H9 (cell line): ENCODE measurements at regions not wholly inside any gene's neighbourhood (a gene's known extent, or its start where the extent isn't known, plus 50 kb on each side); places are given as distances from the start of the nearest gene placed in this dataset.

Source experiments
- DNase-seq: peaks from one replicate; pipeline ENCODE4 v3.0.0-alpha.2; 2017
- H2AFZ ChIP-seq: one replicate; pipeline ENCODE4 v1.6.1; 2013; ENCODE audit warnings: mild to moderate bottlenecking, low read length, control low read depth, moderate library complexity
- H2AK5ac ChIP-seq: 2 replicates; pipeline ENCODE4 v1.6.1; 2013; ENCODE audit warnings: low read length, control low read depth, mixed read lengths; ENCODE audit not compliant: insufficient read length
- H2BK120ac ChIP-seq: one replicate; pipeline ENCODE4 v1.6.1; 2013; ENCODE audit warnings: low read depth, mild to moderate bottlenecking, low read length, control low read depth, inconsistent platforms; ENCODE audit not compliant: poor library complexity, severe bottlenecking
- H2BK12ac ChIP-seq: 2 replicates; pipeline ENCODE4 v1.6.1; 2013; ENCODE audit warnings: low read length, control low read depth, mixed read lengths, low read depth; ENCODE audit not compliant: insufficient read length
- H2BK15ac ChIP-seq: 2 replicates; pipeline ENCODE4 v1.6.1; 2013; ENCODE audit warnings: low read depth, low read length, control low read depth
- H2BK20ac ChIP-seq: one replicate; pipeline ENCODE4 v1.6.1; 2013; ENCODE audit warnings: low read depth, mild to moderate bottlenecking, low read length, control low read depth, inconsistent platforms; ENCODE audit not compliant: poor library complexity, severe bottlenecking
- H2BK5ac ChIP-seq: 2 replicates; pipeline ENCODE4 v1.6.1; 2013; ENCODE audit warnings: low read length, control low read depth, mixed read lengths; ENCODE audit not compliant: insufficient read length
- H3K14ac ChIP-seq: 2 replicates; pipeline ENCODE4 v1.6.1; 2013; ENCODE audit warnings: low read length, control low read depth; ENCODE audit not compliant: insufficient read depth
- H3K18ac ChIP-seq: 2 replicates; pipeline ENCODE4 v1.6.1; 2013; ENCODE audit warnings: low read depth, mild to moderate bottlenecking, mixed read lengths, low read length, control low read depth; ENCODE audit not compliant: insufficient read length
- H3K23ac ChIP-seq: 2 replicates; pipeline ENCODE4 v1.6.1; 2013; ENCODE audit warnings: low read length, control low read depth, mixed read lengths, low read depth; ENCODE audit not compliant: insufficient read length
- H3K23me2 ChIP-seq: 2 replicates; pipeline ENCODE4 v1.6.1; 2013; ENCODE audit warnings: low read depth, mild to moderate bottlenecking, mixed read lengths, low read length, control low read depth; ENCODE audit not compliant: insufficient read length, poor library complexity, severe bottlenecking
- H3K27ac ChIP-seq: 2 replicates; pipeline ENCODE4 v1.5.1; 2013; ENCODE audit warnings: low read length, control low read depth, mixed read lengths, low read depth; ENCODE audit not compliant: insufficient read length
- H3K27me3 ChIP-seq: 2 replicates; pipeline ENCODE4 v1.6.1; 2013; ENCODE audit warnings: low read length, control low read depth, inconsistent platforms; ENCODE audit not compliant: insufficient read depth
- H3K4ac ChIP-seq: 2 replicates; pipeline ENCODE4 v1.6.1; 2013; ENCODE audit warnings: low read depth, mild to moderate bottlenecking, control low read depth, inconsistent platforms, low read length, moderate library complexity
- H3K4me1 ChIP-seq: 2 replicates; pipeline ENCODE4 v1.6.1; 2013; ENCODE audit warnings: low read length, control low read depth, inconsistent platforms; ENCODE audit not compliant: insufficient read depth
- H3K4me2 ChIP-seq: 2 replicates; pipeline ENCODE4 v1.6.1; 2013; ENCODE audit warnings: low read length, control low read depth, mixed read lengths; ENCODE audit not compliant: insufficient read length, insufficient read depth
- H3K56ac ChIP-seq: 2 replicates; pipeline ENCODE4 v1.6.1; 2013; ENCODE audit warnings: low read depth, mild to moderate bottlenecking, mixed read lengths, low read length, control low read depth; ENCODE audit not compliant: insufficient read length
- H3K79me1 ChIP-seq: 2 replicates; pipeline ENCODE4 v1.6.1; 2013; ENCODE audit warnings: low read depth, mild to moderate bottlenecking, moderate library complexity, low read length, control low read depth, inconsistent platforms; ENCODE audit not compliant: insufficient read depth, poor library complexity, severe bottlenecking
- H3K79me2 ChIP-seq: 2 replicates; pipeline ENCODE4 v1.6.1; 2013; ENCODE audit warnings: low read length, control low read depth, inconsistent platforms; ENCODE audit not compliant: insufficient read depth
- H3K9ac ChIP-seq: 2 replicates; pipeline ENCODE4 v1.6.1; 2013; ENCODE audit warnings: low read length, control low read depth, mixed read lengths; ENCODE audit not compliant: insufficient read length; ENCODE audit errors: extremely low read depth
- H3K9me3 ChIP-seq: one replicate; pipeline ENCODE4 v1.6.1; 2013; ENCODE audit warnings: low read depth, low read length, inconsistent platforms; ENCODE audit not compliant: control insufficient read depth
- H3T11ph ChIP-seq: one replicate; pipeline ENCODE4 v1.6.1; 2013; ENCODE audit warnings: mild to moderate bottlenecking, low read length, control low read depth, inconsistent platforms
- H4K20me1 ChIP-seq: one replicate; pipeline ENCODE4 v1.6.1; 2013; ENCODE audit not compliant: control insufficient read depth, insufficient read length, insufficient read depth
- H4K5ac ChIP-seq: 2 replicates; pipeline ENCODE4 v1.6.1; 2013; ENCODE audit warnings: low read depth, mild to moderate bottlenecking, mixed read lengths, low read length, control low read depth; ENCODE audit not compliant: insufficient read length
- H4K8ac ChIP-seq: replicated peaks from 2 replicates; pipeline ENCODE4 v1.6.1; 2013; ENCODE audit warnings: low read length, control low read depth, mixed read lengths, low read depth; ENCODE audit not compliant: insufficient read length
- H4K91ac ChIP-seq: 2 replicates; pipeline ENCODE4 v1.6.1; 2013; ENCODE audit warnings: low read depth, mild to moderate bottlenecking, moderate library complexity, mixed read lengths, low read length, control low read depth; ENCODE audit not compliant: insufficient read length
- H3K27ac Mint-ChIP-seq, 3 experiments: 2 replicates in 2 of 3; 3 replicates in 1 of 3; pipeline ENCODE4 v1.8.0; 2020 to 2021; ENCODE audit warnings: mixed read lengths in 3 of 3, mild to moderate bottlenecking in 1 of 3, moderate library complexity in 1 of 3
- H3K27me3 Mint-ChIP-seq: 2 replicates; pipeline ENCODE4 v1.8.0; 2021; ENCODE audit warnings: low read depth, mild to moderate bottlenecking, moderate library complexity, mixed read lengths
- H3K36me3 Mint-ChIP-seq, 3 experiments: 2 replicates in 2 of 3; 3 replicates in 1 of 3; pipeline ENCODE4 v1.8.0; 2020 to 2021; ENCODE audit warnings: low read depth in 3 of 3, mixed read lengths in 3 of 3; ENCODE audit not compliant: insufficient read depth in 1 of 3
- H3K4me1 Mint-ChIP-seq, 2 experiments: 2 replicates each; pipeline ENCODE4 v1.8.0; 2020; ENCODE audit warnings: mixed read lengths in 2 of 2
- H3K4me3 Mint-ChIP-seq, 2 experiments: 2 replicates in 1 of 2; 3 replicates in 1 of 2; pipeline ENCODE4 v1.8.0; 2020 to 2021; ENCODE audit warnings: mild to moderate bottlenecking in 2 of 2, mixed read lengths in 2 of 2, moderate library complexity in 1 of 2
- H3K9me3 Mint-ChIP-seq, 2 experiments: 2 replicates in 1 of 2; 3 replicates in 1 of 2; pipeline ENCODE4 v1.8.0; 2020; ENCODE audit warnings: mild to moderate bottlenecking in 2 of 2, mixed read lengths in 2 of 2, moderate library complexity in 1 of 2
- WGBS: extraction: QIAGEN DNeasy Blood & Tissue Kit; methylation state at CpG from one replicate; pipeline ENCODE4 v1.1.7; 2013; ENCODE audit warnings: missing lambda C conversion rate, low lambda C conversion rate, mixed read lengths; ENCODE audit not compliant: insufficient read length; ENCODE audit errors: extremely low coverage; 5-methylcytosine and 5-hydroxymethylcytosine counted together
- TF ChIP-seq, protein P1 (sequence below): fragments of 200-600 bp; sonication (generic); conservative IDR thresholded peaks from 3 replicates; pipeline ENCODE4 v1.8.0; 2021; ENCODE audit warnings: antibody characterized with exemption, mild to moderate bottlenecking

DNA sequence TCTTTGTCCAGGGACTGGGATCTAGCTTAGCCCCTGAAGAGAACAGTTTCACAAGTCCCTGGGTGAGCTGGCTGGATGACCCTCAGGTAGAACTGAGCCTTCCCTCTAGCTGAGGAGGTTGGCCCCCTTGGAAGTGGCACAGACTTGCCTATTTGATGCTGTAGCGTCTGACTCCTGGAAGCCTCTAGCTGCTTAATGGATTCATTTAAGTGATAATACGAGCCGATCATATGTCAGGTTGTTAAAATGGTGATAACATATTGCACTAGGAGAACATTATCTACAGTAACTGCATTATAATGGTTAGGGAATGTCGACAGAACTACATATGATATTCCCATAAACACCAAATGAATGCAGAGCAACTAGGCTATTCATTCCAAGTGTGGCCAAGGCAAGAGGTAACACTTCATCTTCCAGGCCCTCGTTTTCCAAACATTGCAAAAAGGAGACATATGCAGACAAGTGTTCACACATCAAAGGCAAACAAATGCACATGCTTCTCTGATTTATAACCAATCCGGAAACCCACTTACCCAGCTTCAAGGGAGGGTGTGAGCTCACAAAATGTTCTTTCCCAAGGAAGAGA, 340.1 kb upstream of the PLXNA2 start:
- no peaks in the 10 kb centered on the region for H3K27me3 ChIP-seq
- H3K56ac ChIP-seq: no peak overlapping the region
- no peak overlapping the region for H3K27ac Mint-ChIP-seq
- H2AK5ac ChIP-seq: no peak overlapping the region
- H3K79me1 ChIP-seq: no peaks in the 10 kb centered on the region
- H3K4me2 ChIP-seq: no peak overlapping the region
- no peak overlapping the region for H3K14ac ChIP-seq
- H2AFZ ChIP-seq: no peak overlapping the region
- no peak overlapping the region for H3K9ac ChIP-seq
- H3K9me3 ChIP-seq: no peaks in the 10 kb centered on the region
- no peak overlapping the region for H2BK15ac ChIP-seq
- H2BK20ac ChIP-seq: no peak overlapping the region
- no peak overlapping the region for H3K23ac ChIP-seq
- H4K8ac ChIP-seq: no peak overlapping the region
- no peak overlapping the region for H3K4ac ChIP-seq
- H3K79me2 ChIP-seq: no peaks in the 10 kb centered on the region
- no peak overlapping the region for H3K4me3 Mint-ChIP-seq
- no peaks in the 10 kb centered on the region for H3K23me2 ChIP-seq
- H3K27ac ChIP-seq: no peak overlapping the region
- no peak overlapping the region for H4K5ac ChIP-seq
- no peak overlapping the region for H3K18ac ChIP-seq
- no peak overlapping the region for H3T11ph ChIP-seq
- TF ChIP-seq, protein P1, sequence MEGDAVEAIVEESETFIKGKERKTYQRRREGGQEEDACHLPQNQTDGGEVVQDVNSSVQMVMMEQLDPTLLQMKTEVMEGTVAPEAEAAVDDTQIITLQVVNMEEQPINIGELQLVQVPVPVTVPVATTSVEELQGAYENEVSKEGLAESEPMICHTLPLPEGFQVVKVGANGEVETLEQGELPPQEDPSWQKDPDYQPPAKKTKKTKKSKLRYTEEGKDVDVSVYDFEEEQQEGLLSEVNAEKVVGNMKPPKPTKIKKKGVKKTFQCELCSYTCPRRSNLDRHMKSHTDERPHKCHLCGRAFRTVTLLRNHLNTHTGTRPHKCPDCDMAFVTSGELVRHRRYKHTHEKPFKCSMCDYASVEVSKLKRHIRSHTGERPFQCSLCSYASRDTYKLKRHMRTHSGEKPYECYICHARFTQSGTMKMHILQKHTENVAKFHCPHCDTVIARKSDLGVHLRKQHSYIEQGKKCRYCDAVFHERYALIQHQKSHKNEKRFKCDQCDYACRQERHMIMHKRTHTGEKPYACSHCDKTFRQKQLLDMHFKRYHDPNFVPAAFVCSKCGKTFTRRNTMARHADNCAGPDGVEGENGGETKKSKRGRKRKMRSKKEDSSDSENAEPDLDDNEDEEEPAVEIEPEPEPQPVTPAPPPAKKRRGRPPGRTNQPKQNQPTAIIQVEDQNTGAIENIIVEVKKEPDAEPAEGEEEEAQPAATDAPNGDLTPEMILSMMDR: no peak
- no CpG with 5 or more reads among the region's 6 CpGs for whole genome bisulfite sequencing
- H3K27me3 Mint-ChIP-seq: no peaks in the 10 kb centered on the region
- H2BK12ac ChIP-seq: no peak overlapping the region
- H3K4me1 Mint-ChIP-seq: peaks cover 2 to 3% of the 10 kb centered on the region in 2 experiments; a peak in 2 of 4 replicates
- no peak overlapping the region for H2BK5ac ChIP-seq
- no peak overlapping the region for H2BK120ac ChIP-seq
- no peaks in the 10 kb centered on the region for H4K20me1 ChIP-seq
- DNase-seq: no peak
- no peaks in the 10 kb centered on the region for H3K9me3 Mint-ChIP-seq
- no peaks in the 10 kb centered on the region for H3K36me3 Mint-ChIP-seq
- no peaks in the 10 kb centered on the region for H3K4me1 ChIP-seq
- no peak overlapping the region for H4K91ac ChIP-seq
